ENCODE measurements at regions not wholly inside any gene's neighbourhood (a gene's known extent, or its start where the extent isn't known, plus 50 kb on each side); places are given as distances from the start of the nearest gene placed in this dataset.
A peak's percentile ranks its signal among the peaks of the same experiment; 100 is the strongest.

DNA sequence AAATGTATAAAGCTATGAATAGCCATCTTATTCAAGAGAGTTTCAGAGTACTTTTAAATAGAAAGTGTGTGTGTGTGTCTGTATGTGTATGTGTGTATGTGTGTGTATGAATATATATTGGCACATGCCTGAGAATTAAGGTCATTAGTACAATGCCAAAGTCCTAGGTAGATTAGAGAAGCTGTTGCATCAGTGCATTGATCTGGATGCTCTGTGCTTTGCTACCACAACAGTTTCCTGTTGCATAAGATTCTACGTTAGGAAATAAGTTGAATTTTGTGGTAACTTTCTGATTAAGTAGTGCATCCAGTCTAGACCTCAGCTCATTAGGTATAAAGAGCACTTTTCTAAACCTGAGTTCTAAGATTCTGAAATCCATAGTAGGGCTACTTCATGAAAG lies 1102.8 kb upstream of the KLHL29 start:
- no peak for DNase-seq

- DNase-seq: no peak
These were observed 1102.1 kb upstream of the KLHL29 start for GRCh38 chr2:22282916-22283315.

GRCh38 chr2:22283436-22283835 lies 1101.5 kb upstream of the KLHL29 start:
- no peak for DNase-seq

GRCh38 chr2:22290302-22290701 lies 1094.7 kb upstream of the KLHL29 start:
- DNase-seq: no peak

GRCh38 chr2:22290909-22291473 lies 1094.0 kb upstream of the KLHL29 start:
- DNase-seq: no peak

DNA sequence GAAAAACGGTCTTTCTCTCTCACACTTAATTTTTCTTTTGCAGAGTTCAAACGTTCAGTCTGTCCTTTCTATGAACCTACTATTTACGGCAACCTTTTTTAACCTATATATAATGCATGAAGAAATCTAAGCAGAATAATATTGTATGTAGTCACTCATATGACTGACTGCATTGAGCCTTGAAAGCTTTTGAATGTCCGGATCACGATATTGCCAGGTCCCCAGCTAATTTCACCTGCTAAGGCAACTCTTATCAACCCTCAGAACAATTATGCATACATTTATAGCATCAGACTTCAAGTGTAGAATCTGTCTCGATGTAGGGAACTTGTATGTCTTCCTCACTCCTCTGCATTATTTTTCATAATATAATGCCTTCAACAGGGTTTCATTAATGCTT lies 1083.8 kb upstream of the KLHL29 start:
- DNase-seq: no peak

GRCh38 chr2:22326250-22326649 lies 1058.7 kb upstream of the KLHL29 start:
- no peak for DNase-seq

GRCh38 chr2:22329211-22330154 lies 1055.5 kb upstream of the KLHL29 start:
- DNase-seq: no peak

- no peak for DNase-seq
These were observed 1048.6 kb upstream of the KLHL29 start for GRCh38 chr2:22336414-22336813.

GRCh38 chr2:22340716-22341115 lies 1044.3 kb upstream of the KLHL29 start:
- no peak for DNase-seq

GRCh38 chr2:22347306-22347705 lies 1037.7 kb upstream of the KLHL29 start:
- DNase-seq: no peak

- DNase-seq: no peak
These were observed 1034.4 kb upstream of the KLHL29 start for GRCh38 chr2:22350621-22351020.

DNA sequence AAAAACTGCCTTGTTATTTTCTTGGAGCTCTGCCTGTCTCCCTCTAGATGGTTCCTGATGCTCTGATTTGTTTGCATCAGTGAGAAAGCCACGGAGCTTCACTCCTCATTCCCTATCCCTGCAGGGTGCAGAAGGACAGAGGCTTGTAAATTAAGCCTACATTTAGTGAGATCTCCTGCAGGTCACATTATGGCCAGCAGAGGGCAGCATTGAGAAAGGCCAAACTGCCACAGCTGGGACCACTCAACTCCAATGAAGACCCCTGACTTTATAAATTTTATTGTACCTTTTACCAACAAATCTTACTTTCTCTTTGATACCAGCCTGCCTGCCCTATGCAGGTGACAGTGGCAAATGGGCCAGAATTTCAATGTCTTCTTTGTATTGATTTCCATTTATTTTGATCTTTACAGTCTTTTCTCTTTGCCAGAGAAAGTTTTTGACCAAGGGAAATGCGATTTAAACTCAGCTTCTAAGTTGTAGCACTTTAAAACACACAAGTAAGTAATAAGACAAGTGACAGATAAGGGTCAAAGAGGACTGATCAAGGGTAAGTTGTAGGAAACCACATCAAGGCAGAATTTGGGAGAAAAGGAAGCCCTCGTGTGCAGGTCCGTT lies 1029.1 kb upstream of the KLHL29 start:
- peak; percentile 20 for DNase-seq

DNA sequence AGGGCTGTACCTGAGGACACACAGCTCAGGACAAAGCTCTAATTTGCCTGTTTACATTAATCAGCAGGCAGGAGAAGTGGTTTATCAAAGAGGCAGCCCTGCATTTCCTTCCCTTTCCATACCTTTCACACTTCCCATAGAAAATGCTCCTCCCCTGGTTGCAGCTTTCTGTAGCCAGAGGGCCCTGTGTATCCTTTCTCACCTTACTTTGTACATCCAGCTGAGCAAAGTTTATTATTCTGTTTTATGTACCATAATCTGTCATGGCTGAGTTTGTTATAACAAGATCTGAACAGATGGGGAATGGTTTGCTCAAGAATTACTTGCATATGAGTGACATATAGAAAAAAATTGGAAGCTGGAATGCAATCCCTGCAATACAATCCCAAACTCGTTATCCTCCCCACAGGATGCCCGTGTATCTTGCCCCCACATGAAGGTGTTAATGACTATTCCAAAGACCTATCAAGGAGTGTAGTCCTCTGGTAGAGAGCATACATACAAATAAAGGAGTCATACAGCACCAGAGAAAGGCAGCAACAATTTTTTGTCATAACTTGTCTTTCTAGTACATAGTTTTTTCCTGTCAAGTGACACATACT lies 1025.8 kb upstream of the KLHL29 start:
- DNase-seq: no peak

DNA sequence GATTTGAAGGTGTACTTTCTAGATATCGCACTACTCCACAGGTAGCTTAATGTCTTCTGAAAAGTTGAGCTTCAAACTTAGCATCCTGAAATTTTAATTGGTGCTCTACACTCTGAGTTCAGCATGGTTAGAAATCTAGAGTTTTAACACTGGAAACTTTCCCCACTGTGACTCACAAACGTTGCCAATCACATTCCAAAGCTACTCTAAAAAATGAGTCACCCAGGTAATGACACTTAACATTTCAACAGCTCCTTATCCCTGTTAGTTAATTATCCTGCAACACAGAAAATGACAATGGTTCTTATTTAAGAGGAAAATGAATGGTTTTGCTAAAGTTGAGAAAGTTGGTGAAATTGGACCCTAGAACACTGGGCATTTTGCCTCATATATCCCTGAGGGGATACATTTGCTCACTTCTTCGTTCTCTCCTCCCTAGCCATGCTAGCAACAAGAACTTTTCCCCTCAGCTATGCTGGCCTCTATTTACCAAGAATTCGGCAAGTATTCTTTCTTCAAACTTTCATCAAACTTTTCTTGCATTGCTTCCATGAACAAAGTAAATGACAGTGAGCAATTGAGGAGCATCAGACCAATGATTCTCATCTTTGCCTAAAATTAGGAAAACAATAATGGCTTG lies 1024.1 kb upstream of the KLHL29 start:
- DNase-seq: no peak

DNA sequence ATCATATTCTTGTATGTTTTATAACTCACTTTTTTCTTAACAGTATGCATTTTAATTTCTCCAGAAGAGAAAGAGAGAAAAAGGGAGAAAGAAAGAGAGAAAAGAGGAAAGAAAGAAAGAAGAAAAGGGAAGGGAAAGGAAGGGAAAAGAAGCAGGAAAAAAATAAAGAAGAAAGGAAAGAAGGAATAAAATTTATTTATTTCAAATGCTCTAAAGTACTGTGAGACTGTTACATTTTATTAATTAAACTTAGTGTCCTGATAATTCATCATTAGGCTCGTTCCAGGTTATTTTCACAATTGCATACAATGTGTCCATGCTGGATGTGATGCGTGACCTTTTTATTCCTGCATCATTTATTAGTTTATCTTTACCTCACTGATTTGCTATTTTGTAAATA lies 1023.4 kb upstream of the KLHL29 start:
- DNase-seq: no peak

- no peak for DNase-seq
These were observed 1009.9 kb upstream of the KLHL29 start for GRCh38 chr2:22375096-22375495.

GRCh38 chr2:22377268-22377667 lies 1007.7 kb upstream of the KLHL29 start:
- DNase-seq: no peak

DNA sequence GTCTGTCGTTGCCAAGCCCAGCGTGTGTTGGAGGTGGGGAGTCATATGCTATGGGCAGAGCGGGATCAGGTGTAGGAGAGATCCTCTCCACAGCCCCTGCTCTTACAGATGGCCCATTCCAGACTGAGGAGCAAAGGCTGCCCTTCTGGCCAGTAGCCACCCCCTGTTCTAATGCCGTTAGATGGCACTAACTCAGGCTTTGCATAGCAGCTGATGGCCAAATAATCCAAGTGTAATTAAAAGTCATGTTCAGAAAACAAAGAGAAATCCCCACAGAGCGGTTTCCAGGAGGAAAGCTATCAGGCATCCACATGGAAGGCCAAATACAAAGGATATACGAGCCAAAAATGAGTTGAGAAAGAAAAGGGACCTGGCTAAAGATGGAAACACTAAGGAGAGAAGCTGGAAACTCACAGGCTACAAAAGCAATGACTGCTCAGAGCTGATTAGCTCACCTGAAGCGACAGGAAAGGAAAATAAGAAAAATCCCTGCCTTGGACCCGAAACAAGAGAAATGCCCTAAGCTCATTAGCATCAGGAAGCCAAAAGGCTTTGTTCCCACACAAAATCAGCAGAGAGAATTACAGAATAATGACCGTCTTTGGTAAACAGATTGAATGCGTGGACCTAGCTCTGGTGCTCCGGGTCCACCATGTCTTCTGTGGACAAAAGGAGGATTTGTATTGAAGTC lies 1002.4 kb upstream of the KLHL29 start:
- DNase-seq: no peak

- DNase-seq: no peak
These were observed 987.1 kb upstream of the KLHL29 start for GRCh38 chr2:22397847-22398246.

DNA sequence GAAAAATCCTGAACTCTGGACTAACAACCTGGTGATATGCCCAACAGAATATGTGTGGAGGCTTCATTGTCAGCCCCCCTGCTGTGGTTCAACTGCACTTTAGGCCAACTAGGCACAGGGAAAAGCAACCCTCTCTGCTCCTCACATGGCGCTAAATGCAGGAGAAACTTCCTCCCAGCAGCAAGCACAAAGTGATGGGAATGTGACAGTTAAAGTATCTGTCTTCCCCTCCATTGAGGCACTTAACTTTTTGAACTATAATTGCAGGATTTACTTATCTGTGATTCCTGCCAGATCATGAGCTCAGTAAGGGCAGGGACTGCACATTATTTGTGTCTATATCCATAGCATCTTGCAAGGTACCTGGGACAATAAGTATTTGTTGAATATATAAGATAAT lies 981.2 kb upstream of the KLHL29 start:
- no peak for DNase-seq

DNA sequence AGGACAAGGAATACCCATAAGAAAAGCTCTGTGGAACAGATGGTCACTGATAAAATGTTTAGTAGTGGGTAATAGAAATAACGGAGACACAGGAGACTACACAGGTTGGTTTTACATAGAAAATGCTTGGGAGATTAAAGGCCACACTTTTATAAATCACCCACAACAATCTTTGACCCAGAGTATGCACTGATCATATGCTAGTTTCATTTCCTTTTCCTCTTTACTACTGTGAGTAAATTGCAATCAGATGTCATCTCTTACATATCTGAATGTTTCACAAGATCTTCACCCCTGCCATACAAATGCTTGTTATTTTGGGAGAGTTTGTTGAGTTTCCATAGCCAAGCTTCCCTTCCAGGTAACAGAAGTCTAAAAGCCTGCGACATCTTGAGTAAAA lies 978.4 kb upstream of the KLHL29 start:
- DNase-seq: no peak

- no peak for DNase-seq
These were observed 964.9 kb upstream of the KLHL29 start for GRCh38 chr2:22420076-22420475.

Data from activated T-cell treated with anti-CD3 and anti-CD28 coated beads, Interleukin-2, amount 50 U/mL, for 1 hour (primary cell).